ENCODE measurements at regions not wholly inside any gene's neighbourhood (a gene's known extent, or its start where the extent isn't known, plus 50 kb on each side); places are given as distances from the start of the nearest gene placed in this dataset.

DNA sequence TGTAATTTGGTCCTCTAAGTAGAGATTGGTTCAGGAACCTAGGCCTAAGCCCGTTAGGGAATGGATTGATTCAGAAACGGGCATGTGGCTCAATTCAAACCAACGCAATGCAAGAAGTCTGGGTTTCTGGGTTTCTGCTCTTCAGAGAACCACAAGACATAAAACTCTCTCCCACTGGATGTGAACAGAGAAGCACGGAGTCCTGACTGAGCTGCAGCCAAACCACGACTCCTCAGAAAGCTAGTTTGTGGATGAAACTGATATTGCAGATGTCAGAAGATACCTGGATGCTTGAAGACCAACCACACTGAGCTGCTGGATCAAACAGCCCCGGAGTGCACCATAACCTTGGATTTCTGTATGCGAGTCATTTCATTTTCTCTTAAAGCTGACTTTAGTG, 50.0 kb downstream of the SOD2 start:
- Histone ChIP-seq H3K9me2 (ENCODE audit: insufficient read depth, low read length) (no peaks in the 10 kb centered on the region), H3K79me2 (ENCODE audit: insufficient read depth, low read depth, low read length) (no peaks in the 10 kb centered on the region), H3K27ac (ENCODE audit: low read depth, low read length, poor library complexity, severe bottlenecking) (no peak overlapping the region), H3K9me3 (ENCODE audit: low read length) (no peaks in the 10 kb centered on the region), H3K4me2 (ENCODE audit: low read length) (no peak overlapping the region), H3K4me3 (ENCODE audit: low read depth, low read length, poor library complexity, severe bottlenecking) (no peak overlapping the region), H3K4me1 (ENCODE audit: insufficient read depth, low read length, poor library complexity, severe bottlenecking) (no peaks in the 10 kb centered on the region), H2AFZ (ENCODE audit: low read length) (no peak overlapping the region), H3K36me3 (ENCODE audit: insufficient read depth, low read length) (no peaks in the 10 kb centered on the region), H4K20me1 (ENCODE audit: insufficient read depth, low read length) (no peaks in the 10 kb centered on the region)
- POLR2A ChIA-PET: interaction anchor here (1.2 kb wide), 1 partner anchor 9 kb away, joined by 5 read pairs; no protein-coding TSS in a partner anchor
- intact Hi-C loops (cut with micrococcal nuclease; ENCODE audit: unreplicated experiment): no loop called here
- CTCF ChIA-PET (ENCODE audit: unreplicated experiment): no interaction called here
- no peak for DNase-seq (ENCODE audit: low spot score)
- no TSS peak for BruUV-seq (replicated peaks)
- TF ChIP-seq, protein P1, sequence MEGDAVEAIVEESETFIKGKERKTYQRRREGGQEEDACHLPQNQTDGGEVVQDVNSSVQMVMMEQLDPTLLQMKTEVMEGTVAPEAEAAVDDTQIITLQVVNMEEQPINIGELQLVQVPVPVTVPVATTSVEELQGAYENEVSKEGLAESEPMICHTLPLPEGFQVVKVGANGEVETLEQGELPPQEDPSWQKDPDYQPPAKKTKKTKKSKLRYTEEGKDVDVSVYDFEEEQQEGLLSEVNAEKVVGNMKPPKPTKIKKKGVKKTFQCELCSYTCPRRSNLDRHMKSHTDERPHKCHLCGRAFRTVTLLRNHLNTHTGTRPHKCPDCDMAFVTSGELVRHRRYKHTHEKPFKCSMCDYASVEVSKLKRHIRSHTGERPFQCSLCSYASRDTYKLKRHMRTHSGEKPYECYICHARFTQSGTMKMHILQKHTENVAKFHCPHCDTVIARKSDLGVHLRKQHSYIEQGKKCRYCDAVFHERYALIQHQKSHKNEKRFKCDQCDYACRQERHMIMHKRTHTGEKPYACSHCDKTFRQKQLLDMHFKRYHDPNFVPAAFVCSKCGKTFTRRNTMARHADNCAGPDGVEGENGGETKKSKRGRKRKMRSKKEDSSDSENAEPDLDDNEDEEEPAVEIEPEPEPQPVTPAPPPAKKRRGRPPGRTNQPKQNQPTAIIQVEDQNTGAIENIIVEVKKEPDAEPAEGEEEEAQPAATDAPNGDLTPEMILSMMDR (conservative IDR thresholded peaks at IDR 0.05; ENCODE audit: low read length): no peak

DNA sequence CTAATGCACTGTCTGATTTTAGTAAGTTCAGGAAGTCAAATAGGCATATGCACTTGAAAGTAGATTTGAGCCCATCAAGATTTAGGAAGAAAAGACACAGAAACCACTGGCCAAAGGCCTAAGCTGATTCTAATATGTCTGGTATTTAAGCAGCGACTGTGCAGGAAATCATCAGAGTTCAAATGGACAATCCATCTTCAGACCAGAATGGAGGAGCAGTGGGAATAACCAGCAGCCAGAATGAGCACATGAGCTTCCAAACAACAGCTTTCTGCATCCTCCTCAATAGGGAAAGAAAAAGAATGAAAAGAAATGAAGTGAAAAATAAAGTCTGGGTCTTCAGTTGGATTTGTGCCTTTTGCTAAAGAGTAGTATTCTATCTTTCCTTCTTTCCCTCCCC, 50.6 kb downstream of the SOD2 start:
- Histone ChIP-seq H3K36me3 (ENCODE audit: insufficient read depth, low read length) (no peaks in the 10 kb centered on the region), H3K4me1 (ENCODE audit: insufficient read depth, low read length, poor library complexity, severe bottlenecking) (no peaks in the 10 kb centered on the region), H3K79me2 (ENCODE audit: insufficient read depth, low read depth, low read length) (no peaks in the 10 kb centered on the region), H3K27ac (ENCODE audit: low read depth, low read length, poor library complexity, severe bottlenecking) (no peak overlapping the region), H2AFZ (ENCODE audit: low read length) (no peak overlapping the region), H3K9me3 (ENCODE audit: low read length) (no peaks in the 10 kb centered on the region), H3K9me2 (ENCODE audit: insufficient read depth, low read length) (no peaks in the 10 kb centered on the region), H4K20me1 (ENCODE audit: insufficient read depth, low read length) (no peaks in the 10 kb centered on the region), H3K4me3 (ENCODE audit: low read depth, low read length, poor library complexity, severe bottlenecking) (no peak overlapping the region), H3K4me2 (ENCODE audit: low read length) (no peak overlapping the region)
- DNase-seq (ENCODE audit: low spot score): no peak
- TF ChIP-seq, protein P1 (conservative IDR thresholded peaks at IDR 0.05; ENCODE audit: low read length): no peak
- TF ChIP-seq EZH2phosphoT487 (IDR thresholded peaks at IDR 0.05; ENCODE audit: borderline replicate concordance, low read depth, low read length): no peak
- intact Hi-C loops (cut with micrococcal nuclease; ENCODE audit: unreplicated experiment): no loop called here
- no TSS peak for BruUV-seq (replicated peaks)
- POLR2A ChIA-PET: interaction anchor here (1.2 kb wide), 1 partner anchor 9 kb away, joined by 5 read pairs; no protein-coding TSS in a partner anchor
- CTCF ChIA-PET (ENCODE audit: unreplicated experiment): no interaction called here

DNA sequence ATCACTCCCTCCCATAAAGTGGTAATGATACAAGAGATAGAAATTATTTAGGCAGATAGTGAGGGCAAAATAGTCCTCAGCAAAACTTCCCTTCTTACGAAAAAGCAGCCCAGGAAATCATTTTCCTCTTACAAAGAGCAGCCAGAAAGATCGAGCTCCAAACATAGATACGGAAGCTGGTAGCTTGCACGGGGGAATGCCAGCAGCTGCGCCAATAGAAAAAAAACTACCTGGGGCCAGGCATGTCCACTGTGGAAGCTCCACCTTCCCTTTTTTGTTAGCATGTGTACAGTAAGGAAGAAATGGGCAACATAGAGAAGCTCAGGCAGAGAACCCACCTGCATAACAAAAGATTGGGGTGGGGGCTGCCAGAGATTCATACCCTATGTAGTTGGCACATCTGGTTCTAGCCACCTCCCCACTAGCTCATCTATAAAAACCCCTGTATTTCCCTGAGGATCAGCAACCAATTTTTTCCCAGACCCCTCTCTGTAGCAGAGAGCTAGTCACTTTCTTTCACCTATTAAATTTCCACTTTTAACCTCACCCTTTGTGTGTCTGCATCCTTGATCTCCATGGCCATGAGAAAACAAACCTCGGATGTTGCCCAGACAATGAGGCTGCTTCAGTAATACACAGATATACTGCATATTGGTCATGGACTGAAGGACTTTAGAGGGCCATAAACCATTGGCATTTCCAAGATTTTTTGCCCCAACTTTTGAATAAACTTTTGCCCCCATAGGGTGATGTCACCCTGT, 52.1 kb downstream of the SOD2 start:
- no peaks in the 10 kb centered on the region for H3K9me3 ChIP-seq (ENCODE audit: low read length)
- H3K9me2 ChIP-seq (ENCODE audit: insufficient read depth, low read length): no peaks in the 10 kb centered on the region
- H3K36me3 ChIP-seq (ENCODE audit: insufficient read depth, low read length): no peaks in the 10 kb centered on the region
- BruUV-seq (replicated peaks): no TSS peak
- no peak for TF ChIP-seq EZH2phosphoT487 (IDR thresholded peaks at IDR 0.05; ENCODE audit: borderline replicate concordance, low read depth, low read length)
- TF ChIP-seq, protein P1 (conservative IDR thresholded peaks at IDR 0.05; ENCODE audit: low read length): no peak
- no peak overlapping the region for H3K27ac ChIP-seq (ENCODE audit: low read depth, low read length, poor library complexity, severe bottlenecking)
- intact Hi-C loops (cut with micrococcal nuclease; ENCODE audit: unreplicated experiment): no loop called here
- H3K4me2 ChIP-seq (ENCODE audit: low read length): no peak overlapping the region
- no peak overlapping the region for H3K4me3 ChIP-seq (ENCODE audit: low read depth, low read length, poor library complexity, severe bottlenecking)
- POLR2A ChIA-PET: interaction anchor here (0.8 to 1.0 kb wide), 3 partner anchors 11 to 412 kb away, joined by 3 to 5 read pairs (median 3); no protein-coding TSS in a partner anchor
- H3K79me2 ChIP-seq (ENCODE audit: insufficient read depth, low read depth, low read length): no peaks in the 10 kb centered on the region
- no peaks in the 10 kb centered on the region for H4K20me1 ChIP-seq (ENCODE audit: insufficient read depth, low read length)
- no peak for DNase-seq (ENCODE audit: low spot score)
- H2AFZ ChIP-seq (ENCODE audit: low read length): no peak overlapping the region
- CTCF ChIA-PET (ENCODE audit: unreplicated experiment): no interaction called here
- H3K4me1 ChIP-seq (ENCODE audit: insufficient read depth, low read length, poor library complexity, severe bottlenecking): no peaks in the 10 kb centered on the region

All from OCI-LY7 (cell line).